Muscle layer of colon (tissue), 2 donors: ENCODE measurements at regions not wholly inside any gene's neighbourhood (a gene's known extent, or its start where the extent isn't known, plus 50 kb on each side); places are given as distances from the start of the nearest gene placed in this dataset.
"Not testable (repeated sequence)": the region's sequence is repeated elsewhere in the genome, so short reads cannot be mapped to it uniquely, and the experiment has no call there.

Experiments used
- H3K27ac ChIP-seq: one replicate; pipeline ENCODE4 v1.7.0; 2013; ENCODE audit warnings: low read depth, mild to moderate bottlenecking, low read length, moderate library complexity
- H3K27me3 ChIP-seq, 2 donors: one replicate each; pipeline ENCODE4 v1.7.0; 2013; ENCODE audit warnings: low read length in 2 of 2, mild to moderate bottlenecking in 2 of 2; ENCODE audit not compliant: insufficient read depth in 2 of 2, control insufficient read depth in 1 of 2
- H3K36me3 ChIP-seq: one replicate; pipeline ENCODE4 v1.7.0; 2013; ENCODE audit warnings: mild to moderate bottlenecking, low read length; ENCODE audit not compliant: insufficient read depth
- H3K4me1 ChIP-seq: one replicate; pipeline ENCODE4 v1.7.0; 2013; ENCODE audit warnings: mild to moderate bottlenecking, low read length; ENCODE audit not compliant: insufficient read depth
- H3K4me3 ChIP-seq, 2 donors: one replicate each; pipeline ENCODE4 v1.7.0; 2013; ENCODE audit warnings: low read length in 2 of 2, low read depth in 1 of 2, mild to moderate bottlenecking in 1 of 2, moderate library complexity in 1 of 2
- H3K9ac ChIP-seq: one replicate; pipeline ENCODE4 v1.7.0; 2013; ENCODE audit warnings: low read length
- H3K9me3 ChIP-seq: one replicate; pipeline ENCODE4 v1.7.0; 2013; ENCODE audit warnings: mild to moderate bottlenecking, low read length
- donor health status: abdominal sarcoma.
- donor health status: Adenocarcinoma of cecum.

DNA sequence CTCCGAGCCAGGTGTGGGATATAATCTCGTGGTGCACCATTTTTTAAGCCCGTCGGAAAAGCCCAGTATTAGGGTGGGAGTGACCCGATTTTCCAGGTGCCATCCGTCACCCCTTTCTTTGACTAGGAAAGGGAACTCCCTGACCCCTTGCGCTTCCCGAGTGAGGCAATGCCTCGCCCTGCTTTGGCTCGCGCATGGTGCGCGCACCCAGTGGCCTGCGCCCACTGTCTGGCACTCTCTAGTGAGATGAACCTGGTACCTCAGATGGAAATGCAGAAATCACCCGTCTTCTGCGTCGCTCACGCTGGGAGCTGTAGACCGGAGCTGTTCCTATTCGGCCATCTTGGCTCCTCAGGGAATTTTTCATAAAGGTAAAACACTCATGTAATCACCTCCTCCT lies 63.9 kb downstream of the RWDD3 start:
- not testable (repeated sequence) for H3K27ac ChIP-seq, H3K9me3 ChIP-seq, H3K9ac ChIP-seq, H3K36me3 ChIP-seq, H3K4me3 ChIP-seq, H3K27me3 ChIP-seq, H3K4me1 ChIP-seq

DNA sequence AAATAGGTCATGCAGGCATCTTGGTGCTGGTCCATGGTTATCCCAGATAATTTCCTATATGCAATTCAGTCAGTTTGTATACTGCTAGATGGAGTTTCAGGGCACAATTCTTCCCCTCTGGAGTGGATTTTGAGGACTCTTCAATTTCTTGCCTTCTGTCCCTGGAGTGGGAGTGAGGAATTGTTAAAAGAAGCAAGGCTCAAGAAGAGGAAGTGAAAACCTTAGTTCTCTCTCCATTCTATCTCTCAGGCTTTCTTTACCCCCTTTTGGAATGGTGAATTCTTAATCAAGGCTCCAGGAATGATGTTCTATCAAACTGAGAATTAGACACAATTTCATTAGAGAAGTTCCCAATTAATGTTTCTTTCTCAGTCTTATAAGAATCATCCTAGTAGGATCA lies 67.1 kb downstream of the RWDD3 start:
- Histone ChIP-seq H3K9me3 (no peaks in the 10 kb centered on the region), H3K27me3 (no peaks in the 10 kb centered on the region), H3K36me3 (no peaks in the 10 kb centered on the region), H3K27ac (no peak overlapping the region), H3K4me3 (no peak overlapping the region), H3K9ac (no peak overlapping the region), H3K4me1 (no peaks in the 10 kb centered on the region)

DNA sequence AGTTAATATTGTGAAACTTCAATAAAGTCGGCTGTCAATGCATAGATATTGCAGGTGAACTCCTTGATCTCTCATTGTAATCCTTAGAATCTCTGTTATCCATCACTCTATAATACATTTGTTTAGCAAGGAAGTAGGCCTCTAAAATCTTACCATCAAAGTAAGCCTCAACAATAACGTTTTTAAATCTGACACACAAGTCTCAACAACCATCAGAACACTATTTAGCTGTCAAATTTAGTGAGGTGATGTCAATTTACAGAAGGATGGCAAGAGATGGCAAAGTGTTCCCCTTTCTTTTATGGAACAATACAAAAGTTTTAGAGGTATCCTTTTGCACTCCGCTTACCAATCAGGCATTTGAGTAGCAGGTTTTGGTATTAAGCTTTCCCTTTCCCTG lies 67.6 kb downstream of the RWDD3 start:
- Histone ChIP-seq H3K27ac (no peak overlapping the region), H3K27me3 (no peaks in the 10 kb centered on the region), H3K9me3 (no peaks in the 10 kb centered on the region), H3K36me3 (no peaks in the 10 kb centered on the region), H3K4me3 (no peak overlapping the region), H3K4me1 (no peaks in the 10 kb centered on the region), H3K9ac (no peak overlapping the region)

DNA sequence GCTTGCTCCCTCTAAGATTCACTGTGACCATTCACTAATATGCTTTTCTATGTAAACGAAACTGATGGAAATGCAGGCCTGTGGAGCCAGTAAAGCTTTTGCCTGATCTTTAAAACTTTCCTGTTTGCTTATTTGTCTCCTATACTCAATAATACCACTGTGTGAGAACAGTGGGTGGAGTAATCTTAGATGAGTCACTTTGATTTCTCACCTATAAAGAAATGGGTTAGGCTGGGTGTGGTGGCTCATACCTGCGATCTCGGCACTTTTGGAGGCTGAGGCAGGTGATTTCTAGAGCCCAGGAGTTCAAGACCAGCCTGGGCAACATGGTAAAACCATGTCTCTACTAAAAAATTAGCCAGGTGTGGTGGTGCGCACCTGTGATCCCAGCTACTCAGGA lies 70.8 kb downstream of the RWDD3 start:
- Histone ChIP-seq H3K36me3 (no peaks in the 10 kb centered on the region), H3K9ac (no peak overlapping the region), H3K4me3 (no peak overlapping the region), H3K4me1 (no peaks in the 10 kb centered on the region), H3K27me3 (no peaks in the 10 kb centered on the region), H3K9me3 (no peaks in the 10 kb centered on the region), H3K27ac (no peak overlapping the region)

DNA sequence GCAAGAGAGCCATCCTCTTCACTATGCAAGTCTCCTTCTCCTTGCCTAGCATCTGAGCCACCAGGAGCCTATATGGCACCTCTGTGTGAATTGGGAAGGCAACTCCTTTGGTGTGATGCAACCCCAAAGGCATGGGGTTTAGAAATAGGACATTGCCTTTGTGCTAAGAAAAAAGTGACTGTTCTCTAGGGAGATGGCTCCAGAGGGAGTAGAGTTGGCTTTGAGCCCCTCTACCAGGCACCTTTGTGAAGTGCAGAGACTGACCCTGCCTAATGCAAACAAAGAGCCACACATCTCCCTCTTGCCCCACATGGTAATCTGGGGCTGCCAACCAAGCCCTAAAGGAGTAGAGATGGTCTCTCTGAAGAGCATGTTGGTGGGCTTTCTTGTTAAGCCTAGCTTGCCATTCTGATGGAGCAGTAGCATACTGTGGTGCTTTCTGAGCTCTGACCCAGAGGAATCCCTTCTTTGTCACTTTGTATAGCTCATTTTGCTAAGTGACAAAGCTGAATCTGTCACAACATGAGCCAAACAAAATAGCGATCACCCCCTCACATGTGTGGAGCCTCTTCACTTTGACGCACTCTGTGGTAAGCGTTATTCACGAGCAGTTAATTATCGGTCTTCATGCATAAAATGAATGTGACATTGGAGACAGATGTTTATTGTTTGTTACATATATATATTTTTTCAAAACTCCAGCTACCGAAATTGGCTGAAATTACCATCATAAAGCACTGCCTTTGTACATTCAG lies 74.4 kb downstream of the RWDD3 start:
- no peak overlapping the region for H3K4me3 ChIP-seq
- no peaks in the 10 kb centered on the region for H3K9me3 ChIP-seq
- H3K4me1 ChIP-seq, result no peaks in the 10 kb centered on the region
- H3K36me3 ChIP-seq, result no peaks in the 10 kb centered on the region
- no peak overlapping the region for H3K27ac ChIP-seq
- H3K9ac ChIP-seq, result no peak overlapping the region
- no peaks in the 10 kb centered on the region for H3K27me3 ChIP-seq

DNA sequence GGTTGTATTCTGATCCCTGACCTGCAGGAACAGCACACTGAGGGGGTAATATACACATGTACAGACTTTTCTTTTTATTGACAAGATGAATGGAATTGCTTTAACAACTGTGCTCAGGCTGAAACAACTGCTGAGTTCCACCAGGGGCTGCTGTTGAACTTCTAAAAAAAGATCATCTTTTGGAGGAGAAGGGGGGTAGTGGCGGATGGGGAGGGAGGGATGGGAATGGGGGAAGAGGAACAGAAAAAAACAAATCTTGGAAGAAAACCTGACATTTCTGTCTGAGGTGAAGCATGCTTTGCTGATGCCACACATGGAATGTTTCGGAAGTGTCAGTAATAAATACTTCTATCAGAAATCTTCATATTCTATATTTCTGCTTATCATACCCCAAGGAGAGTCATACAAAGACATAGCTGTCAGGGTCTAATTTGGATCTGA lies 75.0 kb downstream of the RWDD3 start:
- Histone ChIP-seq H3K4me3 (no peak overlapping the region), H3K4me1 (no peaks in the 10 kb centered on the region), H3K9me3 (no peaks in the 10 kb centered on the region), H3K9ac (no peak overlapping the region), H3K27ac (no peak overlapping the region), H3K36me3 (no peaks in the 10 kb centered on the region), H3K27me3 (no peaks in the 10 kb centered on the region)

DNA sequence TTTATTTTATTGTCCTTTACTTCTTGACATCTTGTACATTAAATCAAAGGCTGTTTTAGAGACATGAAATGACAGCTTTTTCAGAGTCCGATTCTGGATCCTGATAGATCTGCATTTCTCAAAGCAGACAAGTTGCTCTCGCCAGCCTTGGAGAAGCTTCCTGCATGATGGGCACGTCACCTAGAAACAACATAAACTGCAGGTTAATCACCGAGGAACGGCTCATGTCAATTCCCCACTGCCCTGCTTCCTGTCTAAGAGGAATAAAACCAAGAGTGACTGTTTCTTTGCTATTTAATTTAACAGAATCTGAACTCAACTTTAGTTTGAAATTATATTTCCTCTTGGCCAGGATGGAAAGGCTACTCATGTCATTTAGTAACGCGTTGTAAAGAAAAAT lies 77.0 kb downstream of the RWDD3 start:
- Histone ChIP-seq H3K9me3 (no peaks in the 10 kb centered on the region), H3K4me3 (no peak overlapping the region), H3K27me3 (no peaks in the 10 kb centered on the region), H3K9ac (no peak overlapping the region), H3K27ac (no peak overlapping the region), H3K36me3 (no peaks in the 10 kb centered on the region), H3K4me1 (no peaks in the 10 kb centered on the region)

DNA sequence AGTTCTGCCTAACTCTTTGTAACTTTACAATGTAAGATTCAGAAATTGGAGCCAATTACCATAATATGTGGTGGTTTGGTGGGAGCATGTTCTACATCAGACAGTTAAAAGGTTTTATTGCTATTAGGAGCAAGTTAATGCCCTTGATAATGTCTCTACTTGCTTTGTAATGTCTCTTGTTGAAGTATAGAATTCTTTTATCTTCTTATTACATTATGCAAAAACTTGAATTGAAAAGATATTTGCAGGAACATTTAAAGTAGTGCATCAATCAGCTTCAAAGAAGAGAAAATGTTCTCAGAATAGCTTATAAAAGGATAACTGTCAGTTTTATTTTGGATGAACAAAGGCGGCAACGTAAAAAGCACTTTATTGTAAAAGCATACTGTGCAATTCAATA lies 77.8 kb downstream of the RWDD3 start:
- Histone ChIP-seq H3K36me3 (no peaks in the 10 kb centered on the region), H3K27ac (no peak overlapping the region), H3K4me1 (no peaks in the 10 kb centered on the region), H3K27me3 (no peaks in the 10 kb centered on the region), H3K4me3 (no peak overlapping the region), H3K9me3 (no peaks in the 10 kb centered on the region), H3K9ac (no peak overlapping the region)

DNA sequence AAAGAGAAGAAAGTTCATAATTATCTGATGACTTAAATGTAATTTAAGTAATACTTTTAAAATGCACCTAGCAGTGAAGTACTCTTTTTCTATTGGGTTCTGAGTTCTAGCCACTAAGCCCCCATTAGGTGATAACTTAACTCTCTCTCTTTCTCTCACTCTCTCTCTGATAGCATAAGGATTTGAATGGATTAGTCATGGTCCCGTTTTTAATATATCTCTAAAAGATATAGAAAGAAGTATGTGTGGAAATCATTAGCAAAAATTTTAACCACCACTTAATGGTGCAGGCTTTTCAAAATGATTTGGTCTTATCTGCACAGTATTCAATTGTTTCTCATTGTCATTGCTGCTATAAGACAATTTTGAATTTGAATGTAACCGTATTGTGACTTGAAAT lies 78.2 kb downstream of the RWDD3 start:
- H3K27ac ChIP-seq, result no peak overlapping the region
- H3K27me3 ChIP-seq, result no peaks in the 10 kb centered on the region
- no peaks in the 10 kb centered on the region for H3K4me1 ChIP-seq
- H3K4me3 ChIP-seq, result no peak overlapping the region
- H3K9ac ChIP-seq, result no peak overlapping the region
- H3K9me3 ChIP-seq, result no peaks in the 10 kb centered on the region
- H3K36me3 ChIP-seq, result no peaks in the 10 kb centered on the region

DNA sequence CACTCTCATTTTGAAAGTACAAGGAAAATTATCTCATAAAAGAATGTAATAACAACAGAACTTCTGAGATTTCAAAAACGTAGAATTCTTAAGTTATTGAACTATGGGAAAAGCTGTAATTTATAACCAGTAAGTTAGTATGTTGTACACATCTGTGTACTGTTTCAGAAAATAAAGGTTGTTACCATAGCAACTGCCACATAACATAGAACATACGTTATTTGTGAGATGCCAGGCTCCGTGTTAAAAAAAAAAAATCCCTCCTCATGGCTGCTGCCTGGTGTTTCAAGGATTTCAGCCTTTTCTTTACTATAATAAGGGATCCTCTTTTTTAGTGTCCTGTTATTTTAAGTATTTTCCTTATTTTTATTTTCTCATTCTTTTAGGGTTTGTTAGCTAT lies 79.5 kb downstream of the RWDD3 start:
- Histone ChIP-seq H3K4me3 (no peak overlapping the region), H3K4me1 (no peaks in the 10 kb centered on the region), H3K27me3 (no peaks in the 10 kb centered on the region), H3K9me3 (no peaks in the 10 kb centered on the region), H3K9ac (no peak overlapping the region), H3K36me3 (no peaks in the 10 kb centered on the region), H3K27ac (no peak overlapping the region)

DNA sequence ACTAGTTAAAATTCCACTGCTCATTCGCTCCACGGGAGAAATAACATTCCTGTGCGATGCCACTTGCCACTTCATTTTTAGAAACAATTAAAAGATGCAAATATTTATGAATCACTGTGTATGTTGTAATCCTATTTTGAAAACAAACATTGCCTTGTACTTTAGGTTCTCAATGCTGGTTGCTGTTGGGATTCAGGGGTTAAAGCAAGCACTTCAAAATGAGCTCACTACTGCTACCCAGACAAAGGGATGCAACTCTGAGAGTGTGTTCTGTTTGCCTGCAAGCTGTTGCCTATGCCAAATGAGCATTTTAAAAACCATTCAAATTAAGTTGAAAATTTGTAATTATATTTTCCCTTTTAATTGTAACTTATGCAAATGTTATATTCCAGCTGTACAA lies 87.5 kb downstream of the RWDD3 start:
- H3K36me3 ChIP-seq, result no peaks in the 10 kb centered on the region
- no peaks in the 10 kb centered on the region for H3K27me3 ChIP-seq
- no peak overlapping the region for H3K9ac ChIP-seq
- no peaks in the 10 kb centered on the region for H3K9me3 ChIP-seq
- no peak overlapping the region for H3K27ac ChIP-seq
- no peaks in the 10 kb centered on the region for H3K4me1 ChIP-seq
- no peak overlapping the region for H3K4me3 ChIP-seq

DNA sequence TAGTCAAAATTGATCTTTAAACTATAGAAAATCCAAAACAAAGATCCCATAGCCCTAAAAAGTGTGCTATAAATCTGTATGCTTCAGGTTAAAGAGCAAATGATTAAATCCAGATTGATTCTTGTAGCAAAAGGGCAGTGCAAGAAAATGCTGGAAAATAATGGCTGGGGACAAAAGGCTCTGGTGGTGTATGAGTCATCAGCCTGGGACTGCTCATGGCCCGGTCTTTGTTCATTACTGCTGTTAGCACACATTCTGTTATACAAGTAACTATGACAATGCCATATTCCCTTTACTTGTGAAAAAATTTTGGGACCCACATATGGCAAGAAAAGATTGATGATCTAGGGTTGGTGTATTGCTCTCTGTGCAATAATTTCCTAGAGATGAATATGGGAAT lies 89.1 kb downstream of the RWDD3 start:
- H3K27ac ChIP-seq, result no peak overlapping the region
- H3K4me1 ChIP-seq, result no peaks in the 10 kb centered on the region
- H3K36me3 ChIP-seq, result no peaks in the 10 kb centered on the region
- H3K9ac ChIP-seq, result no peak overlapping the region
- H3K27me3 ChIP-seq, result no peaks in the 10 kb centered on the region
- H3K9me3 ChIP-seq, result no peaks in the 10 kb centered on the region
- H3K4me3 ChIP-seq, result no peak overlapping the region
